HS-27A (cell line): ENCODE measurements at regions not wholly inside any gene's neighbourhood (a gene's known extent, or its start where the extent isn't known, plus 50 kb on each side); places are given as distances from the start of the nearest gene placed in this dataset.
"Not testable (repeated sequence)": the region's sequence is repeated elsewhere in the genome, so short reads cannot be mapped to it uniquely, and the experiment has no call there.

Experiments used
- DNase-seq: peaks from one replicate; pipeline ENCODE4 v3.0.0-alpha.2; 2012; ENCODE audit warnings: low read depth, missing footprints

DNA sequence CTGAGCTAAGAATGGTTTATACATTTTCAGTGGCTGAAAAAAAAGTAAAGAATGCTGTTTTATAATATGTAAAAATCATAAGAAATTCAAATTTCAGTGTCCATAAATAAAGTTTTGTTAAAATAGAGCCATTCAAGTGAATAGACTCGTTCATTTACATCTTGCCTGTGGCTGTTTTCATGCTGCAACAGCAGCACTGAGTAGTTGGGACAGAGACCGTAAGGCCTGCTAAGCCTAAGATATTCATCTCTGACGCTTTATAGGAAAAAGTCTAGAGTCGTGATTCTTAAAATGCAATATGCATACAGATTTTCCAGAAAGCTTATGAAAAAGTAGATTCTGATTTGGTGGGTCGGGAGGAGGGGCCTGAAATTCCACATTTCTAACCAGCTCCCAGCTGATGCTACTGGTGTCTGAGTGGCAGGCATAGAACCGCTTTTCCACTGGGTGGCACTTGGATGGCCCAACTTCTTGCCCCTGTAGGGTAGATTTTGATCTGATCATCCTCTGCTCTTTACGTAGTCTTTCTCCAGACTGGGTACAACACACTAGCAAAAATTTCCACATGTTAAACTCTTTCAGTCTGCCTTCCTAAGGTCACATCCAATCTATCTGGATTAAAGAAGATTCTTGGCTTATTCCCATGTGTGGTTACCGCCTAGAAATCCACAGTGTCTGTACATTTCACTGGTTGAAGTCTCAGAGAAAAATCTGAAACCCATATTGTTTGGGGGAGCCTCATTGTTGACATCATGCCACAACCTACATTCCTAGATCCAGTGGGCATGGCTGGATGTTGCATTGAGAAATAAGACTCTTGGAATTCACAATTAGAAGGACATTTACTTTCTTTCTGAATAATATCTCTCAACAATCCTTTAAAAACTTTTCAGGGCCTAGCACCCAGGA is 151.2 kb downstream of the C12orf75 start:
- DNase-seq: no peak

DNA sequence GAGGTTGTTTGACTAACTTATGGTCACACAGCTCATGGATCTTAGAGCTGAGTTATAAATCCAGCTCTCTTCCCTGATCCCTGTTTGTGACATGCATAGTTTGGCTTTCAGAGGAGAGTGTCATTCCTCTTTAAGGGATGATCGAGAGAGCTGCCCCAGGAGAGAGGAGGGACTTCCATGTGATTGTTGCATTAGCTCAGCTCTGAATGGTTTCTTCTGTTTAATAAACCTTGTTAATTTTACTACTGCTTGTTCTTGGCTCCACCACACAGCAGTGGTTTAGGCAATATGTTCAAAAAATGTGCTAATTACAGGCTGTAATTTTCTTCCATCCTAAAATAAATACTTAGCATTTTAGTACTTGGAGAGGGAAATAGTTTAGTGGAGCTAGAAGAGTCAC is 152.5 kb downstream of the C12orf75 start:
- DNase-seq: no peak

DNA sequence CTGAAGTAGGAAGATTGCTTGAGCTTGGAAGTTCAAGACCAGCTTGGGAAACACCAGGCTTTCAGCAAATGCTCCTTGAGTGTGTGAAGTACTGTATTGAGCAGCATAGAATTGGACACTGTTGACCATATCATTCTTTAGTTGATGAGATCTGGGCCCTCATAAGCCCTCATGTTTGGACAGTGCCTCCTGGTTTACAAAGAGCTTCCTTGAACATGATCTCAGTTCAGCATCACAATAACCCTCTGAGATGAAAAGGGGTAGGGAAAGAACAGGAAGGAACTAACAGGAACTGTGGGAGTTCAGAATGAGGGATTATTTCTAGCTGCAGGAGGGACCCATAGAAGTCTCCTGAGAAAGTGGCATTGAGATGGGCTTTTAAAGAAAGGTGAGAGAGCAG is 153.2 kb downstream of the C12orf75 start:
- DNase-seq: no peak

DNA sequence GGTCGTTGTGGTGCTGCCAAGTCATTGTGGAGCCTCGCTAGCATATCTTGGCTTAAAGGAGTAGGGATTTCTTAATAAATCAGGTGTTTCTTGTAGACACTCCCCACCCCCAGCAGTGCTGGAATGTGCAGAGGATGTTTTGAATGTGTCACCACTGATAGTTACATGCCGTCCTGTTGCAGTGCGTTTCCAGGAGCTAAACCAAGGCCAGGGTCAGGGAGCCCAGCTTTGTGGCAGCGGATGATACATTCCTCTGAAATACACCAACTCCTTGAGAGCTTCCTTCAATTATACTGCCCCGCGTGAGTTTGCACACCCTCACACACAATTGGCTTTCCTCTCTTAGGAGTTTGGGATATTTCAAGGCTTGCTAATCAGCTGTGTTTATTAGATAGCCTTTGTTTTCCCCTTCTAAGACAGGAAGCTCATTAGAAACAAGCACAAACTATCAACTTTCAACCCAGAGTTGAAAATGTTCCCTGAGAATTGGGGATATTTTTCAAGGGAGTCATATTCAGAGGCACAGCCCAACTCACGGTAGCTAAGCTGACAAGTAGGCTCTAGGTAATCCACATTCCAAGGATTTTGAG is 154.9 kb downstream of the C12orf75 start:
- peak; percentile 71 for DNase-seq

DNA sequence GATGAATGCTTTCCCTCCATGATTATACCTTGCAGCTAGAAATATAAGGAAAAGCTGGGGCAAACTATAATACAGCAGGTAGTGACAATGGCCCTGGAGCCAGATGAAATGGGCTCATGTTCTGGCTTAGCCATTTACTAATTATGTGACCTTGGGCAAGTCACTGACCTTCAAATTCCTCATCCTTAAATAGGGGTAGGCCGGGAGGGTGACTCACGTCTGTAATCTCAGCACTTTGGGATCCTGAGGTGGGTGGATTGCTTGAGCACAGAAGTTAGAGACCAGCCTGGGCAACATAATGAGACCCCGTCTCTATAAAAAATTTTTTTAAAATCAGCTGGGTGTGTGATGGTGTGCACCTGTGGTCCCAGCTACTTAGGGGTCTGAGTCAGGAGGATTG is 155.4 kb downstream of the C12orf75 start:
- no peak for DNase-seq

DNA sequence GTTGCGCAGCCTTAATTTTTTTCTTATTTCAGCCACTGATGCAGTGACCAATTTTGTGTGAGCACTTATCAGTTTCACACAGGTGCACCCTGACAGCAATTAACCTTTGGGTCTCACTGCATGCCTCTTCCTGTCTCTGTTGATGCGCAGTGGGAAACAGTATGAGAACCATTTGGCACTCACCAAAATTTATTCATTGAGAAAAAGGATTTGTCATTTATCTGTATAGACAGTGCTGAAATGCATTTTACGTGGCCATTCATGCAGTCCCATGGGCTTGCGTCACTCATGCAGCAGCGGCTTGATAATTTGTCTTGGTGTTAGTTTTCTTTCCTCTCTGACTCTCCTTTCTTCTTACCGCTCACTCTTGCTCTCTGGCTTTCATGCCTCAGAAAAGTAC is 157.5 kb downstream of the C12orf75 start:
- DNase-seq: no peak

DNA sequence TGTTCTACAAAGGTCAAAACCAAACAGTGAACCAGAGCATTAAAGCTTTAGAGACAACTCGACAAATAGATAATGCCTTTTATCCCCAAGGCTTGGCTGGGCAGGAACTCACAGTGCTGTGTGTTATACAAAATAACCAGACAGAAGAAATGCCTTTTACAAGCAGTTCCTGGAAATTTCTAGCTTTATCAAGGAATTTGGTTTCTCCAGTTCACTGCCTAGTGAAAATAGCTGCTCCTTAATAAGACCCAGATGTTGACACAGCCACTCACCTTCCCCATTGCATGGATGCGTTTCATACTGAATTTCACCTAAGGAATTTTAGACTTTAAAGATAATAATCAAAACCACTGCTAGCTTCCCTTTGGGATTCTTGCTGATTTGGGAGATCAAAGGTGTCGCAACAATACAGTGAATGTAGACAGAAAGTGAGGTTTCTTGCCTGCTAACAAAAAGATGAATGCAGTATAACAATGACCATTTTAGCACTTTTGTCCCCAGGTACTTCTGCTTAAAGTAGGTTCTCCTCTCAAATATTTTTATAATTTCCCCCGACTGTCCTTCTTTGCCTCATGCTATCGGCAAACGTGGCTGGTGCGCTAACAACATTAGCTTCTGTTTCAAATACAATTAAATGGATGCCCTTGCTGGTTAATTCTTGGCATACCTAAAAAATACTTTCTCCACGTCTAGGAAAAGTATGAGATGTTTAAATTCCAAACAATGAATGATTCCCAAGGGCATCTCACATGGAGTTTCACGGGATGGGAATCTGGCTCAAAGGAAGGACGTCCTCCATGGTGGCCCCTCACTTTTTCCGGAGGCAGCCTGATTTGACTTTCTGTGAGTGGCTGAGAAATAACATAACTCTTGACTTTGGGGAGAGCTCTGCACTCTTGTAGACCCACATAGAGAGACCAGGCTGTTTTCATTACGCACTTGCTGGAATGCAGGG is 162.4 kb downstream of the C12orf75 start:
- no peak for DNase-seq

DNA sequence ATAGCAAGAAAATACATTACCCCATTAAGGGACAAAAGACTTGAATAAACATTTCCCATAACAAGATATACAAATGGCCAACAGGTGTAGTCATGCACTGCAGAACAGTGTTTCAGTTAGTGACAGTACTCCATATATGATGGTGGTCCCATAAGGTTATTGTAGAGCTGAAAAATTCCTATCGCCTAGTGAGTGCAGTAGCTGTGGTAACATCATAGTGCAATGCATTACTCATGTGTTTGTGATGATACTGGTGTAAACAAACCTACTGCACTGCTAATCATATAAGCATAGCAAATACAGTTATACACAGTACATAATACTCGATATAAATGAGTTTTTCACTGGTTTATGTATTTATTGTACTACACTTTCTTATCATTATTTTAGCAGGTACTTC is 168.7 kb downstream of the C12orf75 start:
- no peak for DNase-seq

DNA sequence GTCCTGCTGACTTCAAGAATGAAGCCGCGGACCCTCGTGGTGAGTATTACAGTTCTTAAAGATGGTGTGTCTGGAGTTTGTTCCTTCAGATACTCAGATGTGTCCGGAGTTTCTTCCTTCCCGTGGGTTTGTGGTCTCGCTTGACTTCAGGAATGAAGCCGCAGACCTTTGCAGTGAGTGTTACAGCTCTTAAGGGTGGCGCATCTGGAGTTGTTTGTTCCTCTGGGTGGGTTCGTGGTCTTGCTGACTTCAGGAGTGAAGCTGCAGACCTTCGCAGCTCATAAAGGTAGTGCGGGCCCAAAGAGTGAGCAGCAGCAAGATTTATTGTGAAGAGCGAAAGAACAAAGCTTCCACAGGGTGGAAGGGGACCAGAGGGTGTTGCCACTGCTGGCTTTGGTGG is 170.2 kb downstream of the C12orf75 start:
- DNase-seq: not testable (repeated sequence)

DNA sequence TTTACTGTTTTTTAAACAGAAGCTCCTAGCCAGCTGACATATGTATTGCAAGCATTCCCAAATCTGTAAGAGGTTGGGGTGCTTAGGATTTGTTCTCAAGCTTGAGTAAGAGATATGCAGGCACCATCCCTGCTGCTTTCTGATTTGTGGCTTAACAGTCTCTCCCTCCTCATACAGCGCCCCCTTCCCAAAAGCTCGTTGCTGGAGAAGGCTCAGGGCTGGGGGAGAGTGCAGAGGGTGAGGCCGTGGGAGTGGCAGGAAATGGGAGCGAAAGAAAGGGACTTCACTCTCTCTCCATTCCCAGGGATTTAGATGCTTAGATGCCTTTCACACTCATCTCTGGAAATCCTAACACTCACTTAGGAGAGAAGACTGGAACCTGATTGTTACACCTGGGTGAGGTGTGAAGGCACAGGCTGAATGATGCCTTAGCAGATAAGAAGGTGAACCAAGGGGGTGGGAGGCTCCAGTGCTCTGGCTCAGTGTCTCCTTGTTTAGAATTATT is 172.0 kb downstream of the C12orf75 start:
- DNase-seq: no peak

DNA sequence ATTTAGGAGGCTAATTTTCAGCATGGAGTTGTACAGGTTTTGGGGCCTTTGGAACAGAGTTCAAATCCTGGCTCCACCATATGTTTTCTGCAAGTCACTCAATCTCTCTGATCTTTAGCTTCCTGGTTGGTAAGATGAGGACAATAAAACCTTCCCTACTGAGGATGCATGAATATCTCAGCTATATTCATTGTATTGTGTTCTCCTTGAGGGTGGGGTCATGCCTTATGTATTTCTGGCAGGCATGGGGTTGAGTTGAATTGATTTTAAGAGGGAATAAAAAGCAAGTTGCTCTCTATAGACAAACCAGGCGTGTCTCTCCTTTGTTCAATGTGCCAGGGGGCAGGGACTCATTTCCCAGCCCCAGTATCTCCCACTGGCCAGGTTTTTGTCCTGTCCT is 173.1 kb downstream of the C12orf75 start:
- DNase-seq: no peak

DNA sequence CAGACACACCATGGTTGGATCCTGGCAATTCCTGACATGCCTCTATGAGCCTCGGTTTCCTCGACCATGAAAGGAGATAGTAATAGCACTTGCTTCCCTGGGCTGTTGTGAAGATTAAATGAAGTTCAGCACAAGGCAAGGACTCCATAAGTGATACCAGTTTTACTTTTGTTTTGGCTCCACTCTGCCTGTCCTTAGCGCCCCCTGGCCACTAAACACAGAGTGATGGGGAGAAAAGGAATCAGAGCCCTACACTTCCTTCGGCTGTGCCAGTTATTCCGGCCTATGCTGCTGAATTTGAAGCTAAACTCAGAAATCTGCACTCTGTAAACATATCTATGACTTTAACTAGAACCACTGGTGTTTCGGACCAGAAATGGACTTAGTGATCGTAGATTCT is 173.8 kb downstream of the C12orf75 start:
- no peak for DNase-seq

DNA sequence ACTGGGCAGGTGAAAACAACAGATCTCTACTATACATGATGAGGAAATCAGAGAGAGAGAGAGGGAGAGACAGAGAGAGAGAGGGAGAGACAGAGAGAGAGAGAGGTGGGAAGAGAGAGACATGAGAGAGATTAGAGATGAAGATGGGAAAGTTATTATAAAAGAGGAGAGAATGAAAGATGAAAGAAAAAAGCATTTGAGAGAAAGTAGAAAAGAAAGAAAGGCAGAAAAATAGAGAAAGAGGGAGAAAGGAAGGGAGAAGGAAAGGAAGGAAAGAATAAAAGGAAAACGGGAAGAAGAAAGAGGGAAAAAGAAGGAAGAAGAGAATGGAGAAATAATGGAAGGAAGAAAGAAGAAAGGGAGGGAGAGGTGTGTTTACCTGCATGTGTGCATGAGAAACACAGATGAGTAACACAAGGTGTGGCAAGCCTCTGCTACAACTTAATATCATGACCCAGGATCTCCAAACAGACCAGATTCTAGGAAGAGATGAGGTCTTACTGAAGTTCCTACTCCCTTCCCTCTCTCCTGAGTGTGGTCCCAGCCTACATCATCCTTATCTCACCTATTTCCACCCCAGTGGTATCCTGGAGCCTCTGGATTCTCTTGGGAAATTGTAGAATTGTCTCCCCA is 176.3 kb downstream of the C12orf75 start:
- no peak for DNase-seq

DNA sequence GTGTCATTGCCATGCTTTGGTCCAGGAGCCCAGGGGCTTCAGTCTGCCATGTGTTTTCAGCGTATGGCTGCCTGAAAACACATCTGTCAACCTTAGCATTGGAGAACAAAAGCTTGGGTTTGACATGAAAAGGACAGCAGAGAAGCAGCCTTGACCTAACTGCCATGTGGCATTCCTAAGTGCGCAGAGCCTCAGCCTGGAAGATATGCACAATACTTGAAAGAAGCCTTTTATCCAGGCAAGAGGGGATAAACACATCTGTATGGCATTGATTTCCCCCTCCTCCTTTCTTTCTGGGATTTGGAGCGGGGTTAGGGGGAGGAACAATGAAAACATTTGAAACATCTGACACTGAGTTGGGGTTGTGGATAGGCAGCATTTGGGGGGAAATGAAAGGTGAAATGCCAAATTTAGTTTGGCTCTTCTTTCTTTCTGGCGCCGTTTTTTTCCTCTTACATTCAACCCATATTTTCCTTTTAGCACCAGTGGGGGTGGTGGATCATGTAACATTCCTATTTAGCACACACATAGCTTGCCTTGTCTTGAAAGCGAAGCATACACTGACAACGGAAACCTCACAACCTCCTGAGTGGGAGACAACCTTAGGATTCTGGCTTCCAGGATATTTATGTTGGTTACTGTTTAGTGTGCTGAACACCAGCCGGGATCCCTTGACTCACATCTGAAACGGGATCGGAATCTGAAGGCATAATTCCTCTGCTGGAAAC is 177.0 kb downstream of the C12orf75 start:
- DNase-seq: no peak

DNA sequence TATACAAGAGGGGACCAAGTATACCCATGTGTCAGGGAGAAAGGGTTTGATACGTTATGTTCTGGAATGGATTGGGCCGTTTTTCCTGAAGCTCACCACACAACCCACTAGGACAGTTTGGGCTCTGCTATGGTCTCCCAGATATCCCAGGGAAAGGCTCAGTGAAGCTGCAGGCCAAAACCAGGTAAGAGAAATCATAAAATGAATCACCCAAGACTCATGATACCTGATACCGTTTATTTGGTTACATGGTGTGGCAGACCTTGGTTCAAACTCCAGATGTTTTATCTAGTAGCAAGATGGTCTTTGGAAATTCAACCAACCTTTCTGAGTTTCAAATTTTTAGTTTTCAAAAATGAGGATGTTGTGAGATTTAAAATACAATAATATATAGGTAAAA is 177.6 kb downstream of the C12orf75 start:
- DNase-seq: no peak

DNA sequence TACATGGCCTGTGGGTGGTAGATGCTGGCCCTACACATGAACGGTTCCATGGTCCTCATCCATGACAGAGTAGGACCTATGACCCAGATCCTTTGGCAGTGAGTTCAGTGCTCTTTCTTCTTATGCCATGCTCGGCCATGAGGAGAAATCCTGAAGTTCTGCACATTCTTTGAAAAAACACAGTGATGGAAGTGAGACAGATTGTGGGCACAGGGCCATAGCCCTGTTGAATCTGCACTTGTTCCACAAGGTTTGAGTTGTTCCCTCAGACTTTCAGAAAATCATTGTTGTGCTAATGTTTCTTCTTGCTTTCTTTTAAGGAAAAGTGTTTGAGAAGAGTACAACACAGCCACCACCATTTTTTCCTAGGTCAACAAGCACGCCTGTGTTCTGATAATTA is 180.0 kb downstream of the C12orf75 start:
- no peak for DNase-seq

DNA sequence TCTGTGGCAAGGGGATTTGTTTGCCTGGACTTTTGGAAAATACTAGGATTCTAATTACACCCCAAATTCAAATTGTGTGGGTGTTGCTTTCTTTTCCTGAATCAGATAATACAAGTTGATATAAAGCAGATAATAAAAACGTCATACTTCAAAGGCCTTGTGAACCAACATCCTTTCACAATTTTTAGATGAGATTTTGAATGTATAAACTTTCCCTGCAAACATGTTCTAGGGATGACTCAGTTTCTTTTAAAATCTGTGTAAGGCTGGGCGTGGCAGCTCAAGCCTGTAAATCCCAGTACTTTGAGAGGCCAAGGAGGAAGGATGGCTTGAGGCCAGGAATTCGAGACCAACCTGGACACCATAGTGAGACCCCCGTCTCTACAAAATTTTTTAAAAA is 182.4 kb downstream of the C12orf75 start:
- not testable (repeated sequence) for DNase-seq

DNA sequence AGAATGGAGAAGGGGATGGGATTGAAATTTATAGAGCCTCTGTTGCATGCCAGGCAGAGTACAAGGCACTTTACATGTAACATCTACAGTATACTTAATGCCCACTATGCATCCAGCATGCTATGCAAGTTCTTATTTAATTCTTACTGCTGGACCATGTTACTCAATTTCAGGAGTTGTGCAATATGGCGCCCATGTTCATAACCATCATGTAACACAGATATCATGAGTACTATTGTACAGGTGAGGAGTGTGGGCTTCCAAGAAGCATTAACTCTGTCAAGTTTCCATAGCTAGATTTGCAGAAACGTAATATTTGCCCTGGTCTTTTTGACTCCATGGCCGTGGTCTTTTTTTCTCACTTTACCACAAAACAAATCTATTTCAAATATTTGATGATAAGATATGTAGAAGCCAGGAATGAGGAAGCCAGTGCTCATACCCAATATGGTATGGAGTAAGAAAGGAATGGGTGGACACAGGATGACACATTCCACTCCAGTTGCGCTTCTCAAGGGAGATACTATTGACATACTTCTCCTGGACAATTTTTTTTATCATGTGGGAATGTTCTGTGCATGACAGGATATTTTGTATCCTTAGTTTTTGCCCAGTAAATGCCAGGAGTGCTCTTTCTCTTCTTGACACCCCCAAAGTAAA is 191.8 kb downstream of the C12orf75 start:
- peak; percentile 85 for DNase-seq

DNA sequence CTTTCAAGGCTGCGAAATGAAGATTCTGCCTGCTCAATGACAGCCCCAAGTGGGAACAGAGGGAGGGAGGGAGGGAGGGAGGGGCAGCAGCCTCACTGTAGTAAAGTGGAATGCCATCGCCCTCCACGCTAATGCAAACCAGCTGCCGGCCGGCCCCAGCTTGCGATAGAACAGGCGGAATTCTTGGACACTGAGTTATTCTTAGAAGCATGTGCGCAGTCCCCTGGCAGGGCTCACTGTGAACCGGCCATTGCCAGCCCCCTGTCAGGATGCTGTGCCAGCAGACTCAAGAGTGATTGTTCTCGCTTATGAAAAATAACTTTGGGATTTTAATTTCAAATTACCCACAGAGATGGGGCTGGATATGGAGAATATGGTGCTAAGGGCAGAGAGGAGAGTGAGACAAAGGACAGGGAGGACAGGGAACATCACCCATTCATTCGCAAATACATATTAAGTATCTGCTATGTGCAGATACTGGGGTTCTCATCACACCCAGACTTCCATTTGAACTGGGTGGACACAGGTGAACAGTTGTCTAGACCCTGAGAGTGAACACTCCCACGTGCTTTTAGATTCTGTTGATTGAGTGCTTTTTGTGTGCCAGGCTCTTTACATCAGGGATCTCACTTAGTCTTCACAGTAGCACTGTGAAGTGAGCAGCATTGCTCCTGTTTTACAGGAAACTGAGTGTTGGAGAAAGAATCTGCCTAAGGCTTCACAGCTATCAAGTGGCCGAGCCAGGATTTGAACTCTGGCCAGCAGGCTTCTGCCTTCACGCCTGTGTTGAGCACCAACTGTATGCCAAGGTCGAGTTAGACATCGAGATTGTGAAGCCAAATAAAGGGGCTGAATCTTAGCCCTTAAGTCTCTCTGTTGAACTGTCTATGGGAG is 192.9 kb downstream of the C12orf75 start:
- DNase-seq: peak; percentile 77

DNA sequence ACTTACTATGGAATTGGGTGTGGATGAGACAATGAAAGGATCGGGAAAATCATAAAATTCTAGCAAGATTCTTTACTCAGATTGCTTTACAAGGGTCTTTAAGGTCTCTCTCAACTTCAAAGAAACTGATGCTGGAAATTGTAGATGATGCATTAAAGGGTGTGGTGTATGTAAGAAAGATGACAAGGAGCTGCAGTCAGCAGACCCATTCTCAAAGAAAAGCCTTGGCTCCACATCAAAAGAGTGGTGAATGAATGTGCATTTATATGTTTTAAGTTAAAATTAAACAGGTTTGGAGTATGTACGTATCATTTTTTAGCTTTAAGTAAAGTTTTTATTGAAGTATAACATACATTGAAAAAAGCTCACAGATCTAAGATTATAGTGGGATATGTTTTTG is 194.5 kb downstream of the C12orf75 start:
- no peak for DNase-seq
